Trophoblast cell (in vitro differentiated cells and primary cell): ENCODE measurements at regions not wholly inside any gene's neighbourhood (a gene's known extent, or its start where the extent isn't known, plus 50 kb on each side); places are given as distances from the start of the nearest gene placed in this dataset.
"Not testable (repeated sequence)": the region's sequence is repeated elsewhere in the genome, so short reads cannot be mapped to it uniquely, and the experiment has no call there.

ENCODE experiments used
- DNase-seq, 2 donors: peaks; one replicate each; pipeline ENCODE4 v3.0.0-alpha.2; 2016
- H2AFZ ChIP-seq: 2 replicates; pipeline ENCODE4 v1.6.1; 2013; ENCODE audit warnings: low read length, moderate library complexity, mild to moderate bottlenecking; ENCODE audit not compliant: insufficient read depth, poor library complexity
- H2AK5ac ChIP-seq: 2 replicates; pipeline ENCODE4 v1.6.1; 2013; ENCODE audit warnings: mild to moderate bottlenecking, low read length
- H2BK120ac ChIP-seq: 2 replicates; pipeline ENCODE4 v1.6.1; 2013; ENCODE audit warnings: low read length, mild to moderate bottlenecking, moderate library complexity; ENCODE audit not compliant: insufficient read depth, poor library complexity
- H2BK12ac ChIP-seq: 2 replicates; pipeline ENCODE4 v1.6.1; 2013; ENCODE audit warnings: mild to moderate bottlenecking, low read length, moderate library complexity
- H2BK5ac ChIP-seq: 2 replicates; pipeline ENCODE4 v1.6.1; 2013; ENCODE audit warnings: low read length, low read depth, moderate library complexity, mild to moderate bottlenecking; ENCODE audit not compliant: poor library complexity
- H3K14ac ChIP-seq: 2 replicates; pipeline ENCODE4 v1.6.1; 2013; ENCODE audit warnings: mild to moderate bottlenecking, low read length
- H3K18ac ChIP-seq: 2 replicates; pipeline ENCODE4 v1.6.1; 2013; ENCODE audit warnings: mild to moderate bottlenecking, low read length
- H3K23ac ChIP-seq: 2 replicates; pipeline ENCODE4 v1.6.1; 2013; ENCODE audit warnings: low read length
- H3K27ac ChIP-seq: 2 replicates; pipeline ENCODE4 v1.5.1; 2013; ENCODE audit warnings: low read depth, mild to moderate bottlenecking, inconsistent platforms, low read length, moderate library complexity
- H3K27me3 ChIP-seq: 2 replicates; pipeline ENCODE4 v1.6.1; 2013; ENCODE audit warnings: inconsistent platforms, mild to moderate bottlenecking, low read length, moderate library complexity; ENCODE audit not compliant: insufficient read depth
- H3K36me3 ChIP-seq, 2 experiments: 1 replicate in 1 of 2; 2 replicates in 1 of 2; pipeline ENCODE4 v1.6.1; 2013; ENCODE audit warnings: low read length in 2 of 2, mild to moderate bottlenecking in 2 of 2, moderate library complexity in 1 of 2; ENCODE audit not compliant: insufficient read depth in 2 of 2, control insufficient read depth in 1 of 2
- H3K4ac ChIP-seq: 2 replicates; pipeline ENCODE4 v1.6.1; 2013; ENCODE audit warnings: low read depth, mild to moderate bottlenecking, low read length, moderate library complexity
- H3K4me1 ChIP-seq, 2 experiments: 1 replicate in 1 of 2; 2 replicates in 1 of 2; pipeline ENCODE4 v1.6.1; 2013; ENCODE audit warnings: low read length in 2 of 2, mild to moderate bottlenecking in 2 of 2, moderate library complexity in 1 of 2; ENCODE audit not compliant: insufficient read depth in 2 of 2, control insufficient read depth in 1 of 2
- H3K4me2 ChIP-seq: 2 replicates; pipeline ENCODE4 v1.6.1; 2013; ENCODE audit warnings: inconsistent platforms, mild to moderate bottlenecking, low read length, moderate library complexity
- H3K4me3 ChIP-seq: 2 replicates; pipeline ENCODE4 v1.5.1; 2013; ENCODE audit warnings: mild to moderate bottlenecking, low read depth, low read length, inconsistent platforms
- H3K79me1 ChIP-seq: one replicate; pipeline ENCODE4 v1.6.1; 2013; ENCODE audit warnings: low read length
- H3K79me2 ChIP-seq: 2 replicates; pipeline ENCODE4 v1.6.1; 2013; ENCODE audit warnings: low read length, mild to moderate bottlenecking; ENCODE audit not compliant: control insufficient read depth, insufficient read depth, poor library complexity
- H3K9ac ChIP-seq: 2 replicates; pipeline ENCODE4 v1.6.1; 2013; ENCODE audit warnings: mild to moderate bottlenecking, low read length
- H3K9me3 ChIP-seq: 2 replicates; pipeline ENCODE4 v1.6.1; 2013; ENCODE audit warnings: low read depth, mild to moderate bottlenecking, control low read depth, inconsistent platforms, low read length; ENCODE audit not compliant: insufficient read depth
- H4K12ac ChIP-seq: 2 replicates; pipeline ENCODE4 v1.6.1; 2013; ENCODE audit warnings: low read depth, mild to moderate bottlenecking, low read length, moderate library complexity
- H4K8ac ChIP-seq: 2 replicates; pipeline ENCODE4 v1.6.1; 2013; ENCODE audit warnings: low read depth, mild to moderate bottlenecking, low read length, moderate library complexity
- H4K91ac ChIP-seq: one replicate; pipeline ENCODE4 v1.6.1; 2013; ENCODE audit warnings: low read depth, mild to moderate bottlenecking, low read length, moderate library complexity
- WGBS: extraction: QIAGEN DNeasy Blood & Tissue Kit; methylation state at CpG from one replicate; pipeline ENCODE4 v1.1.7; 2013; ENCODE audit warnings: missing lambda C conversion rate; ENCODE audit not compliant: insufficient read length, insufficient coverage; ENCODE audit errors: extremely low coverage; 5-methylcytosine and 5-hydroxymethylcytosine counted together

GRCh38 chr11:67801397-67801796, 127.0 kb upstream of the ALDH3B2 start:
- no CpG with 5 or more reads among the region's 6 CpGs for WGBS
- not testable (repeated sequence) for H3K79me2 ChIP-seq, H3K79me1 ChIP-seq, H3K9me3 ChIP-seq, H3K36me3 ChIP-seq, H3K4me3 ChIP-seq, H3K9ac ChIP-seq, H3K14ac ChIP-seq, H3K18ac ChIP-seq, H3K4me2 ChIP-seq, H2BK5ac ChIP-seq, H3K4ac ChIP-seq, H2BK12ac ChIP-seq, DNase-seq, H4K91ac ChIP-seq, H4K12ac ChIP-seq, H2BK120ac ChIP-seq, H3K4me1 ChIP-seq, H3K23ac ChIP-seq, H2AK5ac ChIP-seq, H3K27me3 ChIP-seq, H4K8ac ChIP-seq, H3K27ac ChIP-seq, H2AFZ ChIP-seq

GRCh38 chr11:67800591-67800990, 126.2 kb upstream of the ALDH3B2 start:
- H3K27me3 ChIP-seq, H3K36me3 ChIP-seq, H3K4ac ChIP-seq, H2AK5ac ChIP-seq, H3K79me2 ChIP-seq, H2AFZ ChIP-seq, H3K14ac ChIP-seq, H4K12ac ChIP-seq, H3K9me3 ChIP-seq, H3K9ac ChIP-seq, H3K23ac ChIP-seq, H4K8ac ChIP-seq, H4K91ac ChIP-seq, H3K27ac ChIP-seq, DNase-seq, H2BK12ac ChIP-seq, H2BK5ac ChIP-seq, H3K4me3 ChIP-seq, H3K4me1 ChIP-seq, H3K18ac ChIP-seq, H2BK120ac ChIP-seq, H3K79me1 ChIP-seq, H3K4me2 ChIP-seq: not testable (repeated sequence)
- WGBS: no CpG with 5 or more reads among the region's 11 CpGs

- H3K9me3 ChIP-seq, DNase-seq, H4K8ac ChIP-seq, H2BK5ac ChIP-seq, H2AK5ac ChIP-seq, H2BK120ac ChIP-seq, H4K12ac ChIP-seq, H3K9ac ChIP-seq, H3K27me3 ChIP-seq, H3K27ac ChIP-seq, H3K14ac ChIP-seq, H3K36me3 ChIP-seq, H2AFZ ChIP-seq, H3K18ac ChIP-seq, H3K4me2 ChIP-seq, H3K23ac ChIP-seq, H2BK12ac ChIP-seq, H3K4me1 ChIP-seq, H3K79me1 ChIP-seq, H3K4me3 ChIP-seq, H3K79me2 ChIP-seq, H3K4ac ChIP-seq, H4K91ac ChIP-seq: not testable (repeated sequence)
- no CpG with 5 or more reads among the region's 4 CpGs for WGBS
Measured at GRCh38 chr11:67799808-67800207, 125.4 kb upstream of the ALDH3B2 start.

GRCh38 chr11:67797726-67798521, 123.5 kb upstream of the ALDH3B2 start:
- not testable (repeated sequence) for H4K12ac ChIP-seq, H3K4ac ChIP-seq, H3K14ac ChIP-seq, H4K91ac ChIP-seq, H3K4me3 ChIP-seq, H3K36me3 ChIP-seq, H3K4me1 ChIP-seq, H3K18ac ChIP-seq, H3K27me3 ChIP-seq, H4K8ac ChIP-seq, H2AK5ac ChIP-seq, H3K9me3 ChIP-seq, H3K4me2 ChIP-seq, H3K27ac ChIP-seq, H2BK5ac ChIP-seq, H3K23ac ChIP-seq, H3K9ac ChIP-seq, H2BK120ac ChIP-seq, H2BK12ac ChIP-seq, H2AFZ ChIP-seq, H3K79me2 ChIP-seq, H3K79me1 ChIP-seq
- no CpG with 5 or more reads among the region's 15 CpGs for WGBS
- peak; percentile 17 to 36 for DNase-seq
